Jurkat, Clone E6-1 (cell line): ENCODE measurements at regions not wholly inside any gene's neighbourhood (a gene's known extent, or its start where the extent isn't known, plus 50 kb on each side); places are given as distances from the start of the nearest gene placed in this dataset.

Experiments
- DNase-seq: peaks from one replicate; pipeline ENCODE4 v3.0.0-alpha.2; 2011; ENCODE audit warnings: low read depth, low spot score
- H3K4me3 ChIP-seq: 2 replicates; pipeline ENCODE4 v1.5.1; 2011; ENCODE audit warnings: mild to moderate bottlenecking, low read length, control low read depth, moderate library complexity

- no peak overlapping the region for H3K4me3 ChIP-seq
- DNase-seq, result no peak
Observed at GRCh38 chr14:97390096-97390724, 593.0 kb downstream of the VRK1 start.

- DNase-seq, result no peak
- no peak overlapping the region for H3K4me3 ChIP-seq
Observed at GRCh38 chr14:97393244-97393643, 596.1 kb downstream of the VRK1 start.

GRCh38 chr14:97395068-97395467 is 597.9 kb downstream of the VRK1 start:
- H3K4me3 ChIP-seq, result no peak overlapping the region
- no peak for DNase-seq

DNA sequence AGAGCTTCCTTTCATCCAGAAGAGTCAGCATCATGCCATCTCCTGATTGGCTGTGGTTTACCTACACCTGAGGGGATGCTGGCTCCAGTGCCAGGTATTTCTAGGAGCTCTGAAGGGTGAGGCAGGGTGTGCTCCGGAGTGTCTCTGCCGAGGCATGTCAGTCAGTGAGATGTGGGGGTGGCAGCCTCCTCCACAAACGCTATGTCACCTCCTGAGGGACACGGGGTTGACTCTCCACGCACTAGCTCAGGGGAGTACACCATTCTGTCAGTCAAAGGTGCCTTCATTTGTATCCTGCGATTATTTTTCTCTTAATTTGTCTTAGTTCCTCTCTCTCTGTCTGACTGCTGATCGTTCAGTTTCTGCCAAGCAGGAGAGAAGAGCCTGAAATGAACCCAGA is 604.5 kb downstream of the VRK1 start:
- DNase-seq, result no peak

DNA sequence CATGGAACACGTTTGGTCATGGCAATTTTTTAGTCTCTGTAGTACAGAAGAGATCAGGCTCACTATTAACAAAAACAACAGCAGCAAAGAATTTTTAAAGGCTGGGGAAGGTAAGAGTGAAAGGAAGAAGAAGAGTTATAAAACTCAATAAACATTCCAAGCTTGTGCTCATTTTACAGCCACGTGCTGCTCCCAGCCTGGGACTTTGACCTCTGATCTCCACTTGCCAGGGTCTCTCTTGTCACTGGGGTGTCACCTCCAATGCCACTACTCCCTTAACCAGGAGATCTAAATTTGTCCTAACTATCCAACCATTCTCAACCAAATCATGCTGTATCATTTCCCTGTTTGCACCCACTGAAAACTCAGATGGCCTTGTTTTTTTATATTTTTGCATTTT is 605.1 kb downstream of the VRK1 start:
- DNase-seq, result no peak
- no peak overlapping the region for H3K4me3 ChIP-seq

More for the DNA sequence above, 604.5 kb downstream of the VRK1 start:
- H3K4me3 ChIP-seq, result no peak overlapping the region

DNA sequence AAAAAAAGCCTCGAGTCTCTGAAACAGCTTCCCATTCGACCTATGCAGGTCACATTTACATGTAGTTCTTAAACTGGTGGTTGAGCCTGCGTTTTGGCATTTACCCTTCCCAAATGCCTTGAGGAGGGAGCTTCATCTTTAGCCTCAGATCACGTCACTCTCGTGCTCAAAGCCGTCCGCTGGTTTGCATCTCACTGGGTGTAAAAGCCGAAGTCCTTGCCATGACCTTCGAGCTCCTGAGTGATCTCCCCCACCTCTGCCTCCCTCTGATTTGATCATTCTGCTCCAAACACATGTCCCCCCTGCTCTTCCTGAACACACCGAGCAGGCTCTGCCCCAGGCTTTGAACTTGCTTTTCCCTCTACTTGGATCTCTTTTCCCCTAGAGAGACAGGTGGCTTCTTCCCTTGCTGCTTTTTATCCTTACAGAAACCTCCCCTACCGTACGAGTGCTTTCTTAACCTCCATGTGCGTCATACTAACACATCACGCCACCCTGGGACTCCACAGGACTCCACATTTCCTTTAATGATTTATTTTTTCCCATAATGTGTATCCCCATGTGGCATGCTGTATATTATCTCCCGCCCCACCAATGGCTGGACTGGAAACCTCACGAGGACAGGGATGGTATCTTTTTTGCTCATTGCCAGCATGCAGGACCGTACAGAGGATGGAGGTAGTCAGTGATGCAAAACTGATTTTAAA is 610.7 kb downstream of the VRK1 start:
- no peak for DNase-seq
- H3K4me3 ChIP-seq, result no peak overlapping the region

- no peak for DNase-seq
- no peak overlapping the region for H3K4me3 ChIP-seq
Observed at GRCh38 chr14:97408503-97408902, 611.3 kb downstream of the VRK1 start.

GRCh38 chr14:97408937-97409815 is 612.0 kb downstream of the VRK1 start:
- H3K4me3 ChIP-seq, result no peak overlapping the region
- DNase-seq, result no peak

- no peak overlapping the region for H3K4me3 ChIP-seq
- DNase-seq, result no peak
Observed at GRCh38 chr14:97410667-97411620, 613.8 kb downstream of the VRK1 start.

DNA sequence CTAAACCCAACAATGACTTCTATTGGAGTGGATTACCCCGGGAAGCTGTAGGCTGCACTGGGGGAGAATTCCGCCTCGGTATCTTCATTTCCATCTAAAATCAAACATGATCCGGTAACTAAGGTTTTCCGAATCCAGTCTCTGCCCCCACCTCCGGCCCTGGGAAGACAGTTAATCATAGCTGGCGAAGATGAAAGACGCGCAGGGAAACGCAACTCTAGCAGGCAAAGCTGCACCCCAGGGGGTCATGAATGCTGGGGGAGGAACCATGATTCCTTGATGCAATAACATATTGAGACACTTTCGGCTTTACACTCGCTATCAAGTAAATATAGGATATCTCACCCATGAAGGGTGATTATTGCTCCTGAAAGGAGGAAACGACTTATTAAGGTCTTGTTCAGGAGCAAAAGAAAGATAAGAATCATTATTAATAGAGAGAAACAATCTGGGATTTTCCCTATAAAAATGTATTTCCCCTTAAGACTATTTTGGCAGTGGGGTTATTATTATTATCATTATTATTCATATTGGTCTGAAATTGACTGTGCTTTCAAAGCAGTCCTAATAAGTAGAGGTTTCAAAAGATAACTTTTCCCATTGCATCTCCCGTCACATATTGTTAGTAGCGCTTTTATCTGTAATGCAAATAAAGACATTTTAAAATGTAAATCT is 614.9 kb downstream of the VRK1 start:
- no peak for DNase-seq
- no peak overlapping the region for H3K4me3 ChIP-seq

DNA sequence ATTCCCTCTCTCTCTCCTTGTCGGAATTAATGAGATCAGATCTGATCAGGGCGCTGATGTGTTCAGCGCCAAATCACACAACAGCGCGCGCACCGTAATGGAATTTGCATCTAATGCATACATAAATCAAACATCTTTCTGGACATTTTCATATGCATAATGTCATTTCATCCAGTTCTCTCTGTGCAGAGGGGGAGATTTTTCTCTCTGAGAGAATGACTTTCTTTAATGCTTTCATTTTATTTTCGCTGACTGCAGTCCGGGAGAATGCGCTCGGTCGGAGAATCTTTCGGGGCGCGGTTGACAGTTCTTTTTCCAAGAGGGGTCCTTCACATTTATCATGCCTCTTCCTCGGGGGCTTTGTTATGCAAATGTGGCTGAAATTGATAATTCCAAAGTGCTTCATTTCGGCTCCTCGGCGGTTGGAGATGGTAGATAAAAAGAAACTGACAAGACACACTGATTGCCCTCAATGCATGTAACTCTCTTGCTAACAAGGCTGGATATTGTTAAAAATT is 615.9 kb downstream of the VRK1 start:
- H3K4me3 ChIP-seq, result no peak overlapping the region
- DNase-seq, result no peak

DNA sequence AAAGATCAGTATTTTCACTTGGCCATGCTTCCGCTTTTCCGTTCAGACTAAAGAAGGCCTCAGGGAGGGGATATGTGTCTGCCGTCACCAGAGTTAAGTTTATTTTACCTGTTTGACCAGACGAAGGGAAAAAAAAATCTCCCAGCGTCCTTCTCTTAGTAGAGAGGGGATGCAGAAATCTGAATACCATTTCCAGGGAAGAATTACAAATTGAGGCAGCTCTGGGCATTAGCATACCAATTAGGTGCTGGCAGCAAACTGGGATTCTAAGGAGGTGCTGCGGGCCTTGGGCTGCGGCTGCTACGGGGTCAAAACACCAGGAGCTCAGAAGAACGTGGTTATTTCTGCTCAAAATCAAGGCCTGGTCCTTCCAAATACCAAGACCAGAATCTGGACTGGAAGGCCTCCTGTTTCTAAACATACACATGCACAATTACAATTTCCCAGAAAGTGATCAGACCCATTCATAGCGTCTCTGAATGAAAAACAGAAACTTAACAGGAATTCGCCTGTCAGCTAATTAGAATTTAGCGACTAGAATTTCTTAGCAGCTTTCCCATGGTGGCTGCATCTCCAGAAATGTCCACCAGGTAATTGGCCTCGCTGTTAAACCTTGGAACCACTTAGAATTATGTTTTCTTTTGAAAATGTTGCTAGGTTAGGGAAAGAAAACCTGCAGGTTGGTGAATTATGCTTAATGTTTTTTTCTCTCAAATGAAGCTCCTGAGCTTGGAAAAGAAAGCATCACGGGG is 617.0 kb downstream of the VRK1 start:
- H3K4me3 ChIP-seq, result no peak overlapping the region
- DNase-seq, result no peak

GRCh38 chr14:97414718-97415098 is 617.5 kb downstream of the VRK1 start:
- no peak for DNase-seq
- H3K4me3 ChIP-seq, result no peak overlapping the region

GRCh38 chr14:97415907-97416306 is 618.7 kb downstream of the VRK1 start:
- no peak for DNase-seq
- no peak overlapping the region for H3K4me3 ChIP-seq

DNA sequence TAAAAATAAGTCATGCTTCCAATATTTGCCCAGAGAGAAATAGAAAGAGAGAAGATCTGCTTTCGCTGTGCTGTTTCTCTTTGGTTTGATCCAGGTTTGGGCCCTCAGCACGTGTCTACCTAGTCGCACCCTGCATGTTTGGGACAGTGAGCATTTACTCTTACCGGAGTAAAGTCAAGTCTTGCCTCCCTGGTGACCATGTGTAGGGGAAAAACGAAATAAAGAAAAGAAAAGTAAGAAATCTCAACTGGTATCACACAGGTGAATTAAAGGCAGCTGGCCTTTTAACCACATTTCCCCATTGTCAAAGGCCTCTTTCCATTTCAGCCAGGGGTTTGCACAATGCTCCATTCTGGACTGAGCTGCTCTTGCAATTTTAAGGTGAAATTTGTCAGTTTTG is 619.4 kb downstream of the VRK1 start:
- no peak overlapping the region for H3K4me3 ChIP-seq
- no peak for DNase-seq

- DNase-seq, result no peak
- H3K4me3 ChIP-seq, result no peak overlapping the region
Observed at GRCh38 chr14:97417331-97417730, 620.1 kb downstream of the VRK1 start.

- DNase-seq, result no peak
- no peak overlapping the region for H3K4me3 ChIP-seq
Observed at GRCh38 chr14:97420211-97420610, 623.0 kb downstream of the VRK1 start.

DNA sequence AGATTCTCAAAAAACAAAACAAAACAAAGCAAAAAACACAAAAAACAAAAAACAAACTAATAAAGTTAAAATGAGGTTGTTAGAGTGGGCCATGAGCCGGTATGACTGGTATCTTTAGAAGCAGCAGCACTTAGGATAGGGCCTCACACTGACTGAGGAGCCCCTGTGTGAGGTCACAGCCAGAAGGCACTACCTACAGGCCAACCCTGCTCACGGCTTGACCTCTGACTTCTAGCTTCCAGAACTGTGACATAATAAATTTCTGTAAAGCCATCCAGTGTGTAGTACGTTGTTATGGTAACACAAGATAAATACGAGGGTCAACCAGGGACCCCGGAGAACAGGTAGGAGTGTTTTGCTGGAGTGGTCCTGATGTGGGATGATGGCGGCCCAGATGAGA is 629.6 kb downstream of the VRK1 start:
- no peak overlapping the region for H3K4me3 ChIP-seq
- no peak for DNase-seq
